GM12878 (cell line): ENCODE measurements at regions not wholly inside any gene's neighbourhood (a gene's known extent, or its start where the extent isn't known, plus 50 kb on each side); places are given as distances from the start of the nearest gene placed in this dataset.

Experiments
- ATAC-seq: fragments of 200-7000 bp; cut with Tn5 transposase; 3 replicates; pipeline ENCODE4 v1.9.1; 2020; ENCODE audit warnings: mild to moderate bottlenecking, moderate library complexity
- BruUV-seq: library from RNA; stranded (reverse); fragments of 400-500 nt; replicated peaks from 2 replicates; lab custom pipeline; 2021; lab: Mats Ljungman, UMichigan
- CTCF ChIA-PET: fragments of 300-600 bp; sonication (Branson Sonifier 250); formaldehyde crosslinking; extraction: SDS; loops from one replicate; lab custom pipeline; 2021; ENCODE audit warnings: inconsistent platforms; lab: Yijun Ruan, JAX
- POLR2A ChIA-PET: fragments of 350-600 bp; formaldehyde crosslinking; extraction: SDS; loops from one replicate; lab custom pipeline; 2021; ENCODE audit warnings: inconsistent platforms; lab: Charles Lee
- RAD21 ChIA-PET: fragments of 300-600 bp; sonication (Branson Sonifier 250); formaldehyde crosslinking; loops from one replicate; lab custom pipeline; 2023; ENCODE audit warnings: antibody characterized with exemption; ENCODE audit not compliant: unreplicated experiment; lab: Charles Lee
- SMC1A ChIA-PET: fragments of 300-600 bp; sonication (Branson Sonifier 250); formaldehyde crosslinking; loops from one replicate; lab custom pipeline; 2023; ENCODE audit not compliant: unreplicated experiment, uncharacterized antibody; lab: Charles Lee
- DNase-seq: peaks from one replicate; pipeline ENCODE4 v3.0.0-alpha.2; 2011; ENCODE audit warnings: low read depth, low spot score
- FAIRE-seq: peaks from 3 replicates; lab custom pipeline; 2011; peaks lifted over from hg19 to GRCh38; lab: Jason Lieb, UNC
- H2AFZ ChIP-seq: 2 replicates; pipeline ENCODE4 v1.6.0; 2011; ENCODE audit warnings: low read depth, low read length, control low read depth; ENCODE audit not compliant: control insufficient read depth
- H3K27ac ChIP-seq: 2 replicates; pipeline ENCODE4 v1.5.1; 2011; ENCODE audit warnings: control low read depth; ENCODE audit not compliant: control insufficient read depth, insufficient read depth
- H3K27me3 ChIP-seq, 2 experiments: replicated peaks in 1 of 2; 2 replicates each; pipeline versions ENCODE4 v1.6.0 to v1.6.1; 2011; ENCODE audit warnings: low read length in 1 of 2; ENCODE audit not compliant: control insufficient read depth in 2 of 2, insufficient read depth in 2 of 2
- H3K36me3 ChIP-seq, 2 experiments: 2 replicates each; pipeline ENCODE4 v1.5.1; 2011; ENCODE audit warnings: low read length in 1 of 2; ENCODE audit not compliant: control insufficient read depth in 2 of 2, insufficient read depth in 2 of 2
- H3K4me1 ChIP-seq: 2 replicates; pipeline ENCODE4 v1.6.1; 2011; ENCODE audit warnings: mild to moderate bottlenecking, low read length, moderate library complexity, mixed read lengths; ENCODE audit not compliant: control insufficient read depth, insufficient read depth
- H3K4me2 ChIP-seq: 2 replicates; pipeline ENCODE4 v1.6.0; 2011; ENCODE audit warnings: control low read depth; ENCODE audit not compliant: control insufficient read depth, insufficient read depth
- H3K4me3 ChIP-seq: fragments of 200-600 bp; sonication (generic); 2 replicates; pipeline ENCODE4 v1.5.1; 2016
- H3K79me2 ChIP-seq: 2 replicates; pipeline ENCODE4 v1.6.0; 2011; ENCODE audit warnings: low read length; ENCODE audit not compliant: control insufficient read depth, insufficient read depth
- H3K9ac ChIP-seq: 2 replicates; pipeline ENCODE4 v1.8.0; 2011; ENCODE audit warnings: low read length, control low read depth, mixed read lengths; ENCODE audit not compliant: control insufficient read depth, insufficient read depth
- H3K9me3 ChIP-seq: replicated peaks from 3 replicates; pipeline ENCODE4 v1.5.1; 2011; ENCODE audit warnings: mild to moderate bottlenecking, low read length; ENCODE audit not compliant: control insufficient read depth, insufficient read depth
- H4K20me1 ChIP-seq: 2 replicates; pipeline ENCODE4 v1.6.0; 2011; ENCODE audit not compliant: control insufficient read depth, insufficient read depth
- ATF2 ChIP-seq: IDR thresholded peaks from 2 replicates; pipeline ENCODE4 v1.6.1; 2012; ENCODE audit warnings: low read length, inconsistent platforms
- CEBPB ChIP-seq, 2 experiments: fragments of 150-350 bp in 1 of 2; IDR thresholded peaks; 2 replicates each; pipeline ENCODE4 v1.6.1; 2012 to 2014; ENCODE audit warnings: low read depth in 2 of 2, low read length in 2 of 2, borderline replicate concordance in 1 of 2, inconsistent platforms in 1 of 2
- E2F4 ChIP-seq: IDR thresholded peaks from 2 replicates; pipeline ENCODE4 v1.6.1; 2012; ENCODE audit warnings: low read depth, low read length, improper control_type of control experiment
- EP300 ChIP-seq, 2 experiments: fragments of 150-350 bp in 1 of 2; IDR thresholded peaks; 2 replicates each; pipeline ENCODE4 v1.6.1; 2011 to 2012; ENCODE audit warnings: low read depth in 2 of 2, low read length in 2 of 2, borderline replicate concordance in 1 of 2, improper control_type of control experiment in 1 of 2, inconsistent platforms in 1 of 2; ENCODE audit not compliant: control insufficient read depth in 1 of 2
- IKZF1 ChIP-seq: fragments of 450-650 bp; conservative IDR thresholded peaks from 2 replicates; pipeline ENCODE4 v1.6.1; 2017; ENCODE audit warnings: antibody characterized with exemption, mild to moderate bottlenecking
- IRF5 ChIP-seq: fragments of 450-650 bp; IDR thresholded peaks from 2 replicates; pipeline ENCODE4 v1.6.1; 2017; ENCODE audit warnings: borderline replicate concordance
- MAX ChIP-seq: IDR thresholded peaks from 2 replicates; pipeline ENCODE4 v1.6.1; 2012; ENCODE audit warnings: low read depth, low read length, improper control_type of control experiment
- MXI1 ChIP-seq: fragments of 150-350 bp; IDR thresholded peaks from 2 replicates; pipeline ENCODE4 v1.6.1; 2011; ENCODE audit warnings: low read depth, mild to moderate bottlenecking, inconsistent platforms, low read length, improper control_type of control experiment
- NBN ChIP-seq: fragments of 450-650 bp; IDR thresholded peaks from 2 replicates; pipeline ENCODE4 v1.6.1; 2016
- PKNOX1 ChIP-seq: fragments of 450-650 bp; IDR thresholded peaks from 2 replicates; pipeline ENCODE4 v1.6.1; 2016; ENCODE audit warnings: mild to moderate bottlenecking
- RAD21 ChIP-seq: IDR thresholded peaks from 2 replicates; pipeline ENCODE4 v1.6.1; 2011; ENCODE audit warnings: mild to moderate bottlenecking, low read depth, low read length, moderate library complexity; ENCODE audit not compliant: insufficient read depth
- SMAD5 ChIP-seq: IDR thresholded peaks from 2 replicates; pipeline ENCODE4 v1.6.1; 2016; ENCODE audit warnings: antibody characterized with exemption, low read depth
- SRF ChIP-seq, 2 experiments: IDR thresholded peaks; 2 replicates each; pipeline ENCODE4 v1.6.1; 2011; ENCODE audit warnings: low read depth in 2 of 2, low read length in 2 of 2, mild to moderate bottlenecking in 1 of 2, moderate library complexity in 1 of 2
- STAT3 ChIP-seq: IDR thresholded peaks from 2 replicates; pipeline ENCODE4 v1.6.1; 2011; ENCODE audit warnings: low read depth, low read length, improper control_type of control experiment
- TCF12 ChIP-seq: IDR thresholded peaks from 2 replicates; pipeline ENCODE4 v1.6.1; 2011; ENCODE audit warnings: low read depth, mild to moderate bottlenecking, low read length
- ZNF274 ChIP-seq: IDR thresholded peaks from one replicate; pipeline ENCODE4 v1.8.0; 2011; ENCODE audit not compliant: insufficient read length, insufficient read depth
- ZSCAN29 ChIP-seq: fragments of 450-650 bp; IDR thresholded peaks from 2 replicates; pipeline ENCODE4 v1.6.1; 2017; ENCODE audit warnings: mild to moderate bottlenecking, moderate library complexity
- WGBS: methylation state at CpG from one replicate; pipeline ENCODE4 v1.1.6; 2016; ENCODE audit warnings: low lambda C conversion rate; ENCODE audit not compliant: insufficient replicate concordance, insufficient coverage; ENCODE audit errors: missing lambda C conversion rate; 5-methylcytosine and 5-hydroxymethylcytosine counted together
- in situ Hi-C: fragments of 300-500 bp; cut with MboI; formaldehyde crosslinking; loops from 9 replicates; pipeline ENCODE4 v1.14.3; 2018; ENCODE audit warnings: mixed read lengths
- intact Hi-C: fragments of 100-400 bp; cut with micrococcal nuclease; formaldehyde crosslinking; loops from one replicate; pipeline ENCODE4 v1.14.2; 2022; ENCODE audit not compliant: unreplicated experiment
- TF ChIP-seq, protein P1 (sequence below): fragments of 450-650 bp; IDR thresholded peaks from 2 replicates; pipeline ENCODE4 v1.6.1; 2017; ENCODE audit warnings: mild to moderate bottlenecking

- no TSS peak for BruUV-seq
- no peak for ATAC-seq
- Histone ChIP-seq H3K27ac (no peak overlapping the region), H3K9me3 (no peaks in the 10 kb centered on the region), H3K36me3 (no peaks in the 10 kb centered on the region), H3K4me2 (no peak overlapping the region), H3K27me3 (no peaks in the 10 kb centered on the region; a peak in 1 of 4 replicates), H4K20me1 (no peaks in the 10 kb centered on the region), H3K79me2 (no peaks in the 10 kb centered on the region), H3K4me3 (no peak overlapping the region), H3K4me1 (no peaks in the 10 kb centered on the region), H2AFZ (no peak overlapping the region), H3K9ac (no peak overlapping the region)
- TF ChIP-seq SMAD5 = no peak
- no peak for TF ChIP-seq EP300 (IDR thresholded peaks at IDR 0.05; ENCODE audit: borderline replicate concordance in 1 of 2, control insufficient read depth in 1 of 2, low read depth in 2 of 2, low read length in 2 of 2)
- TF ChIP-seq ZSCAN29 = no peak
- TF ChIP-seq PKNOX1 = no peak
- TF ChIP-seq NBN = no peak
- TF ChIP-seq MAX = no peak
- TF ChIP-seq IKZF1 = no peak
- no peak for TF ChIP-seq RAD21
- TF ChIP-seq ZNF274 = no peak
- no peak for TF ChIP-seq SRF (IDR thresholded peaks at IDR 0.05; ENCODE audit: low read depth in 2 of 2, low read length in 2 of 2)
- TF ChIP-seq MXI1 = no peak
- no peak for TF ChIP-seq CEBPB (IDR thresholded peaks at IDR 0.05; ENCODE audit: borderline replicate concordance in 1 of 2, low read depth in 2 of 2, low read length in 2 of 2)
- TF ChIP-seq TCF12 = no peak
- TF ChIP-seq, protein P1, sequence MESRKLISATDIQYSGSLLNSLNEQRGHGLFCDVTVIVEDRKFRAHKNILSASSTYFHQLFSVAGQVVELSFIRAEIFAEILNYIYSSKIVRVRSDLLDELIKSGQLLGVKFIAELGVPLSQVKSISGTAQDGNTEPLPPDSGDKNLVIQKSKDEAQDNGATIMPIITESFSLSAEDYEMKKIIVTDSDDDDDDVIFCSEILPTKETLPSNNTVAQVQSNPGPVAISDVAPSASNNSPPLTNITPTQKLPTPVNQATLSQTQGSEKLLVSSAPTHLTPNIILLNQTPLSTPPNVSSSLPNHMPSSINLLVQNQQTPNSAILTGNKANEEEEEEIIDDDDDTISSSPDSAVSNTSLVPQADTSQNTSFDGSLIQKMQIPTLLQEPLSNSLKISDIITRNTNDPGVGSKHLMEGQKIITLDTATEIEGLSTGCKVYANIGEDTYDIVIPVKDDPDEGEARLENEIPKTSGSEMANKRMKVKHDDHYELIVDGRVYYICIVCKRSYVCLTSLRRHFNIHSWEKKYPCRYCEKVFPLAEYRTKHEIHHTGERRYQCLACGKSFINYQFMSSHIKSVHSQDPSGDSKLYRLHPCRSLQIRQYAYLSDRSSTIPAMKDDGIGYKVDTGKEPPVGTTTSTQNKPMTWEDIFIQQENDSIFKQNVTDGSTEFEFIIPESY = no peak
- TF ChIP-seq ATF2 = no peak
- no peak for TF ChIP-seq E2F4
- TF ChIP-seq STAT3 = no peak
- no peak for TF ChIP-seq IRF5
- no peak for FAIRE-seq
- in situ Hi-C loops = no loop called here
- intact Hi-C loops = no loop called here
- POLR2A ChIA-PET = no interaction called here
- no peak for DNase-seq
- CTCF ChIA-PET = interaction anchor here (0.6 kb wide), 1 partner anchor 425 kb away, joined by 3 read pairs; no protein-coding TSS in a partner anchor
- SMC1A ChIA-PET = interaction anchor here (0.9 kb wide), 1 partner anchor 28 kb away, joined by 3 read pairs; no protein-coding TSS in a partner anchor
- RAD21 ChIA-PET = no interaction called here
- 5% methylated on average over 1 of the region's 1 CpG for WGBS
These were observed 385.1 kb downstream of the PPP1R2C start for GRCh38 chrX:42392846-42393245.
